Stimulated activated memory B cell treated with anti-CD40 and anti-IgM and Interleukin-4, amounts not matched to agents 10 μg/mL and 1 μg/mL and 100 μg/mL, for 72 hours (primary cell): ENCODE measurements at regions not wholly inside any gene's neighbourhood (a gene's known extent, or its start where the extent isn't known, plus 50 kb on each side); places are given as distances from the start of the nearest gene placed in this dataset.

Source experiments
- ATAC-seq: fragments of 150-1000 bp; cut with Tn5 transposase; 2 replicates; pipeline ENCODE4 v1.10.0; 2021
- H3K27ac Mint-ChIP-seq: one replicate; pipeline ENCODE4 v1.8.0; 2022; ENCODE audit warnings: mild to moderate bottlenecking, mixed read lengths
- H3K27me3 Mint-ChIP-seq: one replicate; pipeline ENCODE4 v1.8.0; 2022; ENCODE audit warnings: mixed read lengths
- H3K36me3 Mint-ChIP-seq: one replicate; pipeline ENCODE4 v1.8.0; 2022; ENCODE audit warnings: mixed read lengths
- H3K4me1 Mint-ChIP-seq: one replicate; pipeline ENCODE4 v1.8.0; 2022; ENCODE audit warnings: mixed read lengths
- H3K4me3 Mint-ChIP-seq: one replicate; pipeline ENCODE4 v1.8.0; 2022; ENCODE audit warnings: mild to moderate bottlenecking, moderate library complexity, mixed read lengths
- H3K9me3 Mint-ChIP-seq: one replicate; pipeline ENCODE4 v1.8.0; 2022; ENCODE audit warnings: mixed read lengths

DNA sequence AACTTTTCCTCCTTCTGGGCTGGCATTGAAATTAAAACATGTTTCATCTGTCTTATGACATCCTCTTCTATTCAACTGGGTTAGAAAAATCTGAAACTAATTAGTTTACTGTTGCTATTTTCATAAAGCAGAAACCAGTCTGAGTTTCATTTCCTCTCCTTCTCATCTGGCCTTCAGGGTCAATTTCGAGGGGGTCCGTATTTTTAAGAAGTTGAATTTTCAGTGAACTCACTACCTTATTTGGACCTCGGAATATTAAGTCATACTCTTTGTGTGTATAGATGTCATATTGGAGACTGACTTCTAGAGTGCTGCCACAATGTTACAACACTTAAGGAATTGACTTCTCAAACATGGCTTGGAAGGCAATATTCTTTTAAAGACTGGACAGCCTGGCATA is 485.9 kb downstream of the SQOR start:
- ATAC-seq, result no peak
- Mint-ChIP-seq H3K27ac (no peak overlapping the region), H3K27me3 (no peaks in the 10 kb centered on the region), H3K4me1 (no peaks in the 10 kb centered on the region), H3K36me3 (no peaks in the 10 kb centered on the region), H3K4me3 (no peak overlapping the region), H3K9me3 (peaks cover 3% of the 10 kb centered on the region)

DNA sequence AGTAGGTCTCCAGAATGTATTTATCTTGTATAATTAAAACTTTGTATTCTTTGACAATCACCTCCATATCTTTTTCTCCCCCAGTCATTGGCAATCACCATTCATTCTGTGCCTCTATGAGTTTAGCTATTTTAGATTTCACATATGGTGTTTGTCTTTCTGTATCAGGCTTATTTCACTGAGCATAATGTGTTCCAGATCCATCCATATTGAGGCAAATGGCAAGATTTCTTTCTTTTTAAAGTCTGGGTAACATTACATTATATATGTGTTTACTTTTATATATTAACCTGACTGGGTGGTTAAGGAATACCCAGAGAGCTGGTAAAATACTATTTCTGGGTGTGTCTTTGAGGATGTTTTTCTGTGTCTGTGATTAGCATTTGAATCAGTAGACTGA is 486.6 kb downstream of the SQOR start:
- Mint-ChIP-seq H3K9me3 (peaks cover 3% of the 10 kb centered on the region), H3K27ac (no peak overlapping the region), H3K36me3 (no peaks in the 10 kb centered on the region), H3K4me1 (no peaks in the 10 kb centered on the region), H3K27me3 (no peaks in the 10 kb centered on the region), H3K4me3 (no peak overlapping the region)
- no peak for ATAC-seq

DNA sequence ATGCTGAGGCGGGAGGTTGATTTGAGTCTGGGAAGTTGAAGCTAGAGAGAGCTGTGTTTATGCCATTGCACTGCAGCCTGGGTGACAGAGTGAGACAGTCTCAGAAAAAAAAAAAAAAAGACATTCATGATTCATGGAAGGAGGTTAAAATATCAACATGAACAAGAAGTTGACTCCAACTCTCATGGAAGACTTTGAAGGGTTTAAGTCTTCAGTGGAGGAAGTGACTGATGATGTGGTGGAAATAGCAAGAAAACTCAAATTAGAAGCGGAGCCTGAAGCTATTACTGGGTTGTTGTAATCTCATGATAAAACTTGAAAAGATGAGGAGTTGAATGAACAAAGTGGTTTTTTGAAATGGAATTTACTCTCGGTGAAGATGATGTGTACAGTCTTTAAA is 491.8 kb downstream of the SQOR start:
- H3K9me3 Mint-ChIP-seq, result peaks cover 5% of the 10 kb centered on the region
- H3K4me1 Mint-ChIP-seq, result no peaks in the 10 kb centered on the region
- no peak overlapping the region for H3K27ac Mint-ChIP-seq
- ATAC-seq, result no peak
- no peak overlapping the region for H3K4me3 Mint-ChIP-seq
- H3K36me3 Mint-ChIP-seq, result no peaks in the 10 kb centered on the region
- H3K27me3 Mint-ChIP-seq, result no peaks in the 10 kb centered on the region

DNA sequence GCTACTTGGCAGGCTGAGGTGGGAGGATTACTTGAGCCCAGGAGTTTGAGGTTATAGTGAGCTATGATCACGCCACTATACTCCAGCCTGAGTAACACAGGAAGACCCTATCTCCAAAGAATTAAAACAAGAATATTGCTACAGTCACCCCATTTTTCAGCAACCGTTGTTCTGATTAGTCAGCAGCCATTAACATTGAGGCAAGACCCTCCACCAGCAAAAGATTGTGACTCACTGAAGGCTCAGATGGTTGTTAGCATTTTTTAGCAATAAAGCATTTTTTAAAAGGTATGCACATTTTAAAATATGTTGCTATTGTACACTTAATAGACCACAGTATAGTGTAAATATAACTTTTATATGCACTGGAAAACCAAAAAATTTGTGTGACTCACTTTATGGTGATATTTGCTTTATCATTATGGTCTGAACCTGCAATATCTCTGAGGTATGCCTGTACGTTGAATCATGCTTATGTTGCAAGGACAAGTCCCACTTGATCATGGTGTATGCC is 492.6 kb downstream of the SQOR start:
- Mint-ChIP-seq H3K4me3 (no peak overlapping the region), H3K27me3 (no peaks in the 10 kb centered on the region), H3K36me3 (no peaks in the 10 kb centered on the region), H3K27ac (no peak overlapping the region), H3K4me1 (no peaks in the 10 kb centered on the region), H3K9me3 (peaks cover 8% of the 10 kb centered on the region)
- no peak for ATAC-seq

DNA sequence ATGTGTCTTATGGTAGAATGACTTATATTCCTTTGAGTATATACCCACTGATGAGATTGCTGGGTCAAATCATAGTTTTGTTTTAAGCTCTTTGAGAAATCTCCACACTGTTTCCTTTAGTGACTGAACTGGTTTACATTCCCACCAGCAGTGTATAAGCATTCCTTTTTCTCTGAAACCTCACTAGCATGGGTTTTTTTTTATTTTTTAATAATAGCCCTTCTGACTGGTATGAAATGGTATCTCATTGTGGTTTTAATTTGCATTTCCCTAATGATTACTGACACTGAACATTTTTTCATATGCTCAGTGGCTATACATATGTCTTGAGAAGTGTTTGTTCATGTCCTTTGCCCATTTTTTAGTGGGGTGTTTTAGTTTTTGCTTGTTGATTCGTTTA is 494.3 kb downstream of the SQOR start:
- no peak for ATAC-seq
- Mint-ChIP-seq H3K27me3 (no peaks in the 10 kb centered on the region), H3K36me3 (no peaks in the 10 kb centered on the region), H3K4me1 (no peaks in the 10 kb centered on the region), H3K4me3 (no peak overlapping the region), H3K27ac (no peak overlapping the region), H3K9me3 (peaks cover 5% of the 10 kb centered on the region)

DNA sequence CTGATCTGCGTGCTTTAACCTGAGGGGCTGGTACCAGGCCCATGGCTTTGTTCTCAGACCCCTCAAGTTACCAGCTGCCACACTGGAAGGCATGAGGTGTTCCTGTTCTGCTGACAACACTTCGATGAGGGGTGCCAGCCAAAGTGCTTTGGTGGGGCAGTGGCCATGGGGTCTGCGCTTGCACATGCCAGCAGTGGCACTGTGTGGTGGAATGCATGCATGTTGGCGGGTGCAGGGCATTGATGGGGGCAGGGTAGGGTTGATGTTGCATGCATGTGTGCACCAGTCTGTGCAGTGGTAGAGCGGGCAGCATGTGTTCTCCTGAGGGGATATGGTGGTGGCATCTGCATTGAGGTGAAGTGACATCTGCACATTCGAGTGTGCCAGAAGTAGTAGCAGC is 497.0 kb downstream of the SQOR start:
- Mint-ChIP-seq H3K27me3 (no peaks in the 10 kb centered on the region), H3K4me3 (no peak overlapping the region), H3K36me3 (no peaks in the 10 kb centered on the region), H3K4me1 (no peaks in the 10 kb centered on the region), H3K9me3 (peaks cover 10% of the 10 kb centered on the region), H3K27ac (no peak overlapping the region)
- ATAC-seq, result no peak

DNA sequence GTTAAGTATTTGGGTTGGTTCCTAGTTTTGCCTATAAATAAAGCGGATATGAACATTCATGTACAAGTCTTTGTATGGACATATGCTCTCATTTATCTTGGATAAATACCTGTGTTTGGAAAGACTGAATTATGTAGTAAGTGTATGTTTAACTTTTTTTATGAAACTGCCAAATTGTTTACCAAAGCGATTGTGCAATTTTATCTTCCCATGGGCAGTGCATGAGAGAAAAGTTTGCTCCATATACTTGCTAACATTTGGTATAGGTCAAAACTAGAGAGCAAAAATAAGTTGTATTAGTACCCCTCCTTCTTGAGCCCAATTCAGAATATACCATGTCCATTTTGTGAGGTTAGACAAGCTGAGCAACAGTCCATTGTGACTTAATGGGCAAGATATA is 502.6 kb downstream of the SQOR start:
- Mint-ChIP-seq H3K27ac (no peak overlapping the region), H3K9me3 (peaks cover 5% of the 10 kb centered on the region), H3K27me3 (no peaks in the 10 kb centered on the region), H3K36me3 (no peaks in the 10 kb centered on the region), H3K4me1 (no peaks in the 10 kb centered on the region), H3K4me3 (no peak overlapping the region)
- no peak for ATAC-seq

DNA sequence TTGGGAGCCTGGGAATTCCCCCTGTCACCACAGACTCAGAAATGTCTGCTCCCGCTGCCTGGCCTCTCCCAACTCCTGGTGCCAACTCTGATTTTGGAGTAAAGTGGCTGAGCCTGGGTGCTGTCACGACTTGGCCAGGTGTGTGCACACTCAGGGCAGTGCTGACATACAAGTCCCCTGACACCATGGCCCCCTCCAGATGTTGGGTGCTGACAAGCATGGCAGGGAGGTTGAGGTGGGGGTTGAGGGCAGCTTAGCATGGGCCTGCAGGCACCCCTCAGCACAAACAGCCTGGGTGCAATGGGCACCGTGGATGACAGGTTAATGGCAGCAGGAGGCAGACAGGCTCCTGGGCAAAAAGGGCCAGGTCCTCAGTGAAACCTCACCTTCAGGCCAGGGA is 511.2 kb downstream of the SQOR start:
- H3K36me3 Mint-ChIP-seq, result no peaks in the 10 kb centered on the region

DNA sequence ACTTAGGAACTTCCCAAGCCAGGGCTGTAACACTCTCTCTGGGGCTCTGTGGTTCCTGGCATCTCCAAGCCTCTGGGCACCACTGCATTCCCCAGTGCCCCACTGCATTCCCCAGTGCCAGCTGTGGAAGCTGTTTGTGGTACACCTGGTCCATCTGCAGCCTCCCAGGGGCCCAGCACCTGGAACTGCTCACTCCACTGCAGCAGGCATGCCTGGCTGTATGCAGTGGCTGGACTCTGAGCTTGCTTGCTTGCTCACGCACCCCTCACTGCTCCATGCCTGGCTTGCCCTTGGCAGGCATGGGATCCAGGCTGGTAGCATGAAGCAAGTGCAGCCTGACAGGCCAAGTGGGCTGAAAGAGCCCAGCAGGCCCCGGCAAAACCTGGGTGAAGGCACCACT is 512.1 kb downstream of the SQOR start:
- no peaks in the 10 kb centered on the region for H3K9me3 Mint-ChIP-seq
- H3K4me1 Mint-ChIP-seq, result no peaks in the 10 kb centered on the region
- no peak overlapping the region for H3K27ac Mint-ChIP-seq
- no peaks in the 10 kb centered on the region for H3K36me3 Mint-ChIP-seq
- no peak overlapping the region for H3K4me3 Mint-ChIP-seq
- no peak for ATAC-seq
- no peaks in the 10 kb centered on the region for H3K27me3 Mint-ChIP-seq

More for the DNA sequence above, 511.2 kb downstream of the SQOR start:
- H3K4me1 Mint-ChIP-seq, result no peaks in the 10 kb centered on the region
- no peaks in the 10 kb centered on the region for H3K9me3 Mint-ChIP-seq
- no peaks in the 10 kb centered on the region for H3K27me3 Mint-ChIP-seq
- peak; percentile 12 for ATAC-seq
- H3K4me3 Mint-ChIP-seq, result no peak overlapping the region
- no peak overlapping the region for H3K27ac Mint-ChIP-seq

DNA sequence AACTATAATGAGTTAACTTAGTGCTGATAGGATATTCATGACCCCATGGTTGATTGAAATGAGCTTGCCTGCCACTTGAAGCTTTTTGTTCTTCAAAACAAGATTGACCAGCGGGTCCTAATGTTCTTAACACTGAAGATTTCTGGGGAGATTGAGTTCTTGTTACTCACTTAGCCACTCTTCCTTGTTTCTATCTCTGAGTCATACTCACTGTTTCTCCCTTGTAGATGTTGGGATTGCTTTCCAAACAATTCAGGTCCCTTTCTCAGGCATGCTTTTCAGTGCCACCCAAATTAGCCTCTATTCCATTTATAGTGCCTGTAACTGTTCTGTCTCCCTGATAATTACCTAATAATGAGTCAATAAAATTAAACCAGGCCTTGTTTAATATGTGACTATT is 517.0 kb downstream of the SQOR start:
- Mint-ChIP-seq H3K4me1 (no peaks in the 10 kb centered on the region), H3K4me3 (no peak overlapping the region), H3K9me3 (no peaks in the 10 kb centered on the region), H3K27me3 (no peaks in the 10 kb centered on the region), H3K27ac (no peak overlapping the region), H3K36me3 (no peaks in the 10 kb centered on the region)
- no peak for ATAC-seq

DNA sequence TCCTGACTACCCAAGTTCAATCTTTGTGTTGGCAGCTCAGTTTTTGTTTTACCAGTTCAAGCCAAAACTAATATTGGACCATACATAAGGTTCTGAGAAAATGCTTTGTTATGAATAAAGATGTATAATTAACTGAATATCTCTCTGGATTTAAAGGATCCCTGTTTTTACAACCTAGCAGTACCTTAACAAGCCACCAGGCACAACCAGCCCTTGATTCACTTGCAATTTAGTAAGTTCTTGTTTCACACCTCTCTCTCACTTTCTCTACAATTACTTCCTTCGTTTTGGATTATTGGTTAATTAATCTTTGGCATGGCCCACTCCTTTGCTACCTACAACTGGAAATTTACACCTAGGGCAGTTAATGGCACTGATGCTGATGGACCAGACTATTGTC is 531.9 kb downstream of the SQOR start:
- Mint-ChIP-seq H3K27me3 (no peaks in the 10 kb centered on the region), H3K9me3 (peaks cover 17% of the 10 kb centered on the region), H3K36me3 (no peaks in the 10 kb centered on the region), H3K4me1 (no peaks in the 10 kb centered on the region), H3K27ac (no peak overlapping the region), H3K4me3 (no peak overlapping the region)
- ATAC-seq, result no peak

DNA sequence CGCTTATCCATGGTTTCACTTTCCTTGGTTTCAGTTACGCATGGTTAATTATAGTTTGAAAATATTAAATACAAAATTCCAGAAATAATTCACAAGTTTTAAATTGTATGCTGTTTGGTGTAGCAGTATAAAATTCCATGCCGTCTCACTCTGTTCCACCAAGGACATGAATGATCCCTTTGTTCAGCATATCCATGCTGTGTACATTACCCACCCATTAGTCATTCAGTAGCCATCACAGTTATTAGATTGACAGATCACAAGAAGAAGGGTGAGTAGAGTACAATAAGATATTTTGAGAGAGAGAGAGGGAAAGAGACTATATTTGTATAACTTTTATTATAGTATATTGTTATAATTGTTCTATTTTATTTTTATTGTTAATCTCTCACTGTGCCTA is 535.5 kb downstream of the SQOR start:
- Mint-ChIP-seq H3K4me1 (no peaks in the 10 kb centered on the region), H3K9me3 (peaks cover 12% of the 10 kb centered on the region), H3K27me3 (no peaks in the 10 kb centered on the region), H3K4me3 (no peak overlapping the region), H3K36me3 (no peaks in the 10 kb centered on the region), H3K27ac (no peak overlapping the region)
- no peak for ATAC-seq

DNA sequence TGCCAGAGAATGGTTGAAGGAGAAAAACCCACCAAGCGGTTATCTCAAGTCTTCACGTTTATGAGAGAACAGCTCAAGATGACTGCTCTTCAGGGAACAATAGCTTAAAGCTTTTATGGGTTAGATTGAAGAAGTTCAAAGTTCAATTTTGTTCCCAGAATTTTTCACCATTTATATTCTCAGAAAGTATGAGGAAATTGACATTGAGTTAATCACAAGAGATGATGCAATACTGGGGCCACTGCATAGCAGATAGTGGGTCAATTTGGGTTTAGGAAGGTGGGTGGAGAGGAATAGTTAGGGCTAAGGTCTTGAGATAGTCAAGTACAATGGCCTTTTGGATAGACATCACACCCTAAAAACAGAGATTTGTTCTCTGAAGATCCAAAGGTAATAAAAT is 539.3 kb downstream of the SQOR start:
- H3K27me3 Mint-ChIP-seq, result no peaks in the 10 kb centered on the region
- no peak overlapping the region for H3K27ac Mint-ChIP-seq
- ATAC-seq, result no peak
- peaks cover 9% of the 10 kb centered on the region for H3K9me3 Mint-ChIP-seq
- H3K36me3 Mint-ChIP-seq, result no peaks in the 10 kb centered on the region
- H3K4me1 Mint-ChIP-seq, result no peaks in the 10 kb centered on the region
- H3K4me3 Mint-ChIP-seq, result no peak overlapping the region

DNA sequence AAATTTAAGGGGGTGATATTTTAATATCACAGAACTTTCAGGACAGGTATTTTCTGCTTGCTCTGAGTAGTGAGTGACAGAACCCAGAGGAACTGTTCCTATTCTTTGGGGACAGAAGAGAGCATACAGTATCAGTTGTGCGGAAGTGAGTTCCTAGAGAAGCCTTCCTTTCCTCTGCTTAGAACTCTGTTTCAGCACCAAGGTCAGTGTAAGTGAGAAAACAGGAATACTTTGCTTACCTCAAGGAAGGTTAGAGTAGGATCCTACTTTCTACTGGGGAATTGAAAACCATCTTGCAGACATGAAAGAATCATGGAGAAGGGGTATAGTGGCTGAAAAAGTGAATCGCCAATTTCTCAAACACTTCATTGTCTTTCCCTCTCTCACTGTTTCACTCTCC is 542.4 kb downstream of the SQOR start:
- Mint-ChIP-seq H3K27me3 (no peaks in the 10 kb centered on the region), H3K4me1 (no peaks in the 10 kb centered on the region), H3K9me3 (peaks cover 15% of the 10 kb centered on the region), H3K36me3 (no peaks in the 10 kb centered on the region), H3K27ac (no peak overlapping the region), H3K4me3 (no peak overlapping the region)
- no peak for ATAC-seq

DNA sequence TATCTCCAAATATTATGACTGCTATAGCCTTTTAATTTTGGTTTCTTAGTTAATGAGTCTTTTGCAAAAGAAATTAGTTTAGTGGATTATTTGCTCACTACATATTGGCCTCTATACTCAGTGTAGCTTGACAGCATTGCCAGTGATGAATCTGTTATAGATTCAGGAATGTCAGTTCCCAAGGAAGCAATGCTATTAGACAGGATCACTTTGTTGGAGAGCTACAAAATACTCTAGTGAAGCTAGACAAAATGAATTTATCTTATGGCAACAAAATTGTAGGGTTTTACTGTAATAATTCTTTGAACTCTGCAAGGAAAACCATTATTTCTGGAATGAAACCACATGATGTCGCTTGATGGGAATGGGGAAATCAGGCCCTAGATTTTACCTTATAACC is 543.3 kb downstream of the SQOR start:
- Mint-ChIP-seq H3K27ac (no peak overlapping the region), H3K27me3 (no peaks in the 10 kb centered on the region), H3K9me3 (peaks cover 21% of the 10 kb centered on the region), H3K36me3 (no peaks in the 10 kb centered on the region), H3K4me1 (no peaks in the 10 kb centered on the region), H3K4me3 (no peak overlapping the region)
- ATAC-seq, result no peak

DNA sequence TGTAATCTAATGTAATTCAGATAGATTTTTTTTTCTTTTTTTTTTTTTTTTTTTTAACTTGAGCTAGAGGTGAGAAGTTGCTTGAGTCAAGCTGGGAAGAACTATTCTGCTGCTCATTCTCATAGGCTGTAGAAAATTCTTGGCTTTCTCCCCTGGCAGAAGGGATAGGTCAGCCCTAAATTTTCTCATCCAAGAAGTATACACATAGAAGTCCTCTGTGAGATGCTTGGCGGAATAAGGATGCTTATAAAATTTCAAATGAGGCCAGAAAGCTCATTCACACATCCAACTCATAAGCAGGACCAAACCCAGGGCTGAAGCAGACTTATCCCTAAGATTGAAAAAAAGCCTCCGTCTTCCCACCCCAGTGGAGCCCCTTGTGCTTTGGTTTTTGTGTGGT is 572.5 kb downstream of the SQOR start:
- Mint-ChIP-seq H3K4me3 (no peak overlapping the region), H3K36me3 (no peaks in the 10 kb centered on the region), H3K27ac (no peak overlapping the region), H3K27me3 (no peaks in the 10 kb centered on the region), H3K4me1 (no peaks in the 10 kb centered on the region), H3K9me3 (peaks cover 9% of the 10 kb centered on the region)
- no peak for ATAC-seq

DNA sequence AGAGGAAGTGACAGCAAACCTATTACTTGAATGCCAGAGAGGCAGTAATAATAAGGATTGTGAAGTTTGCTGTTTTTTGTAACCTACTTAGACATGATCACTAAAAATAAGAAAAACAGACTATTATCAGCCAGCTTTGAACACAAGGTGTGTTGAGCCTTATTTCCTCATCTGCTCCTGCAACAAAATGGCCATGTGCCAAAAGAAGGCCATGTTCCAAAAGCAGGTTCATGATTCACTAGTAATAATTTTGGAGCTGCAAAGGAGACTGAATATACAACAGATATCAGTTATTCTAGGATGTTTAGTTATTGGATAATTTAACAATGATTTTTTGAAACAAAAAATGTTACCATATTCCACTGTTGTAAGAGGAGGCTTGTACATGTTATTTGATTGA is 578.7 kb downstream of the SQOR start:
- H3K9me3 Mint-ChIP-seq, result peaks cover 11% of the 10 kb centered on the region
- H3K4me3 Mint-ChIP-seq, result no peak overlapping the region
- H3K4me1 Mint-ChIP-seq, result no peaks in the 10 kb centered on the region

More for the DNA sequence above, 578.7 kb downstream of the SQOR start:
- Mint-ChIP-seq H3K36me3 (no peaks in the 10 kb centered on the region), H3K27ac (no peak overlapping the region), H3K27me3 (no peaks in the 10 kb centered on the region)
- no peak for ATAC-seq
